GM19468 (cell line): ENCODE measurements at regions not wholly inside any gene's neighbourhood (a gene's known extent, or its start where the extent isn't known, plus 50 kb on each side); places are given as distances from the start of the nearest gene placed in this dataset.
"Not testable (repeated sequence)": the region's sequence is repeated elsewhere in the genome, so short reads cannot be mapped to it uniquely, and the experiment has no call there.

Experiments used
- ATAC-seq: cut with Tn5 transposase; IDR thresholded peaks from one replicate; pipeline ENCODE4 v1.9.1; 2021; ENCODE audit warnings: mild to moderate bottlenecking, moderate library complexity, moderate number of reproducible peaks; ENCODE audit not compliant: unreplicated experiment; ENCODE audit errors: extremely low read depth

- ATAC-seq = no peak
These were observed 378.4 kb downstream of the SEC23A start for GRCh38 chr14:38724621-38725020.

GRCh38 chr14:38723959-38724358, 379.1 kb downstream of the SEC23A start:
- no peak for ATAC-seq

DNA sequence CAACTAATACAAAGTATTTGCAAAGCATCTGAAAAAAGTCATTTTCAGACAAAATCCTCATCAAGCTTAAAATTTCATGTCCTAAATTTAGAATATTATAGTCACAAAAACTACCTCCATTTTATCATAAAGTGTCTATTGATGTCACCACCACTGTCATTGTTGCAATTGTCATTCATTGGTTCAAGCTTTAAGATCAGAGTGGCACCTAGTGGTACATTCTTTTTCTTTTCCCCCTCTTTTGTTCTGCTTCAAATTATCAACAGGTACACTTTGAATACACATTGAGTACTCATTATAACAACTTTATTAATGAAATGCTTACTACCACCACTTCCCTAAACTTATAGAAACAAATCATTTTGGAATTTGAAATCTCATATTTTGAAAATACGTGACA, 379.8 kb downstream of the SEC23A start:
- ATAC-seq = no peak

GRCh38 chr14:38721822-38722431, 381.1 kb downstream of the SEC23A start:
- ATAC-seq = peak; percentile 59

DNA sequence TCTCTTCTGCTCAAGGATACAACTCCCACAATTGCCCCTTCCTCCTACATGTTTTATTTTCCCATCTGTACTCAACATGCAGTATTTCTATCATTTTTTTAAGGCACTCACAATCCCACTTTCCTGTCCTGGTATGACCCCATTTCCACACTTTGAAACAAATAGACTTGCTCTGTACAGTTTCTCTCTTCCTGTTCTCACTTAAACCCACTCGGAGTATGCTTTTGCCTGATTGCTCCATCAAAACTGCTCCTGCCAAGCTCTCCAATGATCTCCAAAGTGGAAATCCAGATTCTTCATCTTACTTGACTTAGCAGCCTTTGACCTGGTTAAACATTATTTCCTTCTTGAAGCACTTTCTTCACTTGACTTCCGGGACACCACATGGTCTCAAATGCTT, 384.5 kb downstream of the SEC23A start:
- ATAC-seq = no peak

DNA sequence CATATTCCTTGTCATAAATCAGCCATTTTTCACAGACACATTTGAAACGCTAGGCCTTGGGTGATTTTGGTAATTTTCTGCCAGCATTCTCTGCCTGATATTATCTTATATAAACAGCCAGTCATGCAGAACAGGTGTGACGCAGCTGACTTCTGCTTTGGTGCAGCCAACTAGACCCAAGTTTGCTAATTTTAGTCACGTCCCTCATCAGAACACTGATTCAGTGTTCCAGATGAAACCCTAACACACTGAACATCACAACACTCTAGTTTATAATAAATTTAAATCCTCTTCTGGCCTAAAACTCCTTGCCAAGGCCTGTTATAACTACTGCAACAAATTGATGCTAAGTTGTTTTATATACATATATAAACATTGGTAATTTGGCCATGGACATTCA, 386.1 kb downstream of the SEC23A start:
- no peak for ATAC-seq

DNA sequence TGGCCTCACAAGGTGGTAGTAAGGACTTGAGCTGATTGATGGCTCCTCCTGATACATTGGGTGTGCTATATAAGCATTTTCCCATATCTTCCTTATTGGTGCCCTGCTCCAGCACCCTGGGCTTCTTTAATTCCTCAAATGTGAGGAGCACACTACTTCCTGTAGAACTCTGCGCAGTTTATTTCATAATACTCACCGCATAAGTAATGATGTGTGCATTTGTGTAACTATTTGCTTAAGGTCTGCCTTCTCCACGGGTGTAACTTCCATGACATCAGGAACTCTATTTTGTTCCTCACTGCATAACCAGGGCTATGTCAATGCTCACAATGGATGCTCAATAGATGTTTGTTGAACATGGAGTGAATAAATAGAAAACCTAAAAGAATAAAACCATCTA, 392.2 kb downstream of the SEC23A start:
- no peak for ATAC-seq

- no peak for ATAC-seq
These were observed 392.8 kb downstream of the SEC23A start for GRCh38 chr14:38710196-38710595.

DNA sequence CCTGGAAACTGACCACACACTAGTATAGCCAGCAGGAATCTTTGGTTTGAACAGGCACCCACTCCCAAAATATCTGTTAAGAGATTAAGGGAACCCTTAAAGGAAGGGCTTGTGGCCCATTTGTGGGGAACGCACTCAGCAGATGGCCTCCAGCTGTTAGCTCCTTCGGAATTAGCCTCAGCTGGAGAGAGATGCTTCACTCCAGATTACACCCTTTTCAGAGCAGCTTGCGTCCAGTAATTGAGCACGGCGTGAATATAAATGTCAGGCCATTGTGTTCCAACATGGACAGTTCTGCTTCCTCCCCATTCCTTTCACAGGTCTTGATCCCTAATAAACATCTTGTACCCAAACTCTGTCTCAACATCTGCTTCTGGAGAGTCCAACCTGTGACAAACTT, 397.8 kb downstream of the SEC23A start:
- ATAC-seq = no peak

GRCh38 chr14:38704220-38704619, 398.8 kb downstream of the SEC23A start:
- ATAC-seq = no peak

DNA sequence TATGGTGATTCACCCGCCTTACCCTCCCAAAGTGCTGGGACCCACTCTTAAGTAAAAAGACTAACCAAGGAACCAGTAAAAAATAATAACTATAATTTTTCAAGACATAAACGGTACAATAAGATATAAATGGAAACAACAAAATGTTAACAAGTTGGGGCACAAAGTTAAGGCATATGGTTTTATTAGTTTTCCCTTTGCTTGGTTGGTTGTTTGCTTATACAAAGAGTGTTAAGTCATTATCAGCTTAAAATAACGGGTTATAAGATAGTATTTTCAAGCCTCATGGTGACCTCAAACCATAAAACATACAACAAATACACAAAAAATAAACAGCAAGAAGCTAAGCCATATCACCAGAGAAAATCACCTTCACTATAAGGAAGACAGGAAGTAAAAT, 406.1 kb downstream of the SEC23A start:
- ATAC-seq = no peak

DNA sequence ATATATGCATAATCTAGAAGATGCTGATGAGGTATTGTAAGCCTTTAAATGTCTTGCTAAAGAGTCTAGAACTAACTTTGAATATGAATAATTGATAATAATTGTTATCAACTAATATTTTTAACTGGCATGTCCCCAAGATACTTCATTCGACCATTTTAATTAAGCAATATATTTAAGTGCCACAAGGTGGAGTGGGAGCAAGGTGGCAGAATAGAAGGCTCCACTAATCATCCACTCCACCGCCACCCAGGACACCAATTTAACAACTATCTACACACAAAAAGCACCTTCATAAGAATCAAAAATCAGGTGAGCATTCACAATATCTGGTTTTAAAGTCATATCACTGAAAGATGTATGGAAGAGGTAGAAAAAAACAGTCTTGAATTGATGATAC, 409.6 kb downstream of the SEC23A start:
- ATAC-seq = no peak

- no peak for ATAC-seq
These were observed 413.1 kb upstream of the CLEC14A start for GRCh38 chr14:38669027-38669426.

GRCh38 chr14:38663382-38663781, 407.5 kb upstream of the CLEC14A start:
- ATAC-seq = no peak

GRCh38 chr14:38662781-38663180, 406.9 kb upstream of the CLEC14A start:
- ATAC-seq = no peak

DNA sequence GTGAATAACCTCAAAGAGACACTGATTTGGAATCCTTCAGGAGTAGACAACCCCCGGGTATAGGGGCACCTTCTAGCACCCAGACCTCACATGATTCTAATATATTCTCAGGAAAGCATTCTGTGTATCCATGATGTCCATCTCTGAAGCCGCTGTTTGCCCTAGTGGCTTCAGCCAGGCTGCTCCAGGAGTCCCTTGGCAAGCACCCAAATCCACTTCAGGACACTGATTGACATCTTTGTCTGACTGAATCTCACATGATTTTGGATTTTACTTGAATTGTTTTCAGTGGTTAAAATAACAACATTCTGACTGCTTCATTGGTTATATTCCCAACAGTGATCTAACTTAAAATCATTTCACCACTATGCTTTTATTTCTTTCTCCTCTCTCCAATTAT, 390.5 kb upstream of the CLEC14A start:
- ATAC-seq = no peak

DNA sequence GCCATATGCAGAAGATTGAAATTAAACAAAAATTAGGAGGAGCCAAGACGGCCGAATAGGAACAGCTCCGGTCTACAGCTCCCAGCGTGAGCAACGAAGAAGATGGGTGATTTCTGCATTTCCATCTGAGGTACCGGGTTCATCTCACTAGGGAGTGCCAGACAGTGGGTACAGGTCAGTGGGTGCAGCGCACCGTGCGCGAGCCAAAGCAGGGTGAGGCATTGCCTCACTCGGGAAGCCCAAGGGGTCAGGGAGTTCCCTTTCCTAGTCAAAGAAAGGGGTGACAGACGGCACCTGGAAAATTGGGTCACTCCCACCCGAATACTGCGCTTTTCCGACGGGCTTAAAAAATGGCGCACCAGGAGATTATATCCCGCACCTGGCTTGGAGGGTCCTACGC, 379.0 kb upstream of the CLEC14A start:
- ATAC-seq = not testable (repeated sequence)

- no peak for ATAC-seq
These were observed 373.5 kb upstream of the CLEC14A start for GRCh38 chr14:38629412-38629811.

- ATAC-seq = no peak
These were observed 371.3 kb upstream of the CLEC14A start for GRCh38 chr14:38627163-38627562.

- no peak for ATAC-seq
These were observed 367.8 kb upstream of the CLEC14A start for GRCh38 chr14:38623661-38624060.

DNA sequence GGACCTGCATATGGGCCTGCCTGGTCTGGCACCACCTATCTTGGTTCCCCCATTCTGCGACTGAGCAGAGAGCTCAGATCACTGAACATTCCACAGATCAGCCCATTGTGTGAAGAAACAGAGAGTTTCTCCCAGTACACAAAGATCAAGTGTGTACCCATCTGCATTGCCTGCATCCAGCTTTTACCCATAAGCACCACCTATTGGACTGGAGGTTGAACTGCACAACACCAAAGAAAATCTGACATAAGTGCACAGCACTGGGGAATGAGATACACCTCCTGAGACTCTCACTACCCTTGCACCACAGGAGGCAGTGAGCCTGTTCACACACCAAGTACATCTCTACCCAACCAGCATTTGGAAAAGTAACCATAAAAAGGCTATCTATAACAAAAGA, 362.6 kb upstream of the CLEC14A start:
- no peak for ATAC-seq

GRCh38 chr14:38616959-38617358, 361.1 kb upstream of the CLEC14A start:
- no peak for ATAC-seq

- ATAC-seq = no peak
These were observed 356.0 kb upstream of the CLEC14A start for GRCh38 chr14:38611928-38612327.
